Hematopoietic multipotent progenitor cell treated with erythropoietin and hydrocortisone succinate and interleukin-3 and kit ligand, for 15 days (in vitro differentiated cells): ENCODE measurements at regions not wholly inside any gene's neighbourhood (a gene's known extent, or its start where the extent isn't known, plus 50 kb on each side); places are given as distances from the start of the nearest gene placed in this dataset.
"Not testable (repeated sequence)": the region's sequence is repeated elsewhere in the genome, so short reads cannot be mapped to it uniquely, and the experiment has no call there.

Experiments used
- DNase-seq: peaks from one replicate; pipeline ENCODE4 v3.0.0-alpha.2; 2015; ENCODE audit warnings: low spot score

GRCh38 chr2:18986046-18986445 lies 372.4 kb downstream of the OSR1 start:
- DNase-seq: no peak

DNA sequence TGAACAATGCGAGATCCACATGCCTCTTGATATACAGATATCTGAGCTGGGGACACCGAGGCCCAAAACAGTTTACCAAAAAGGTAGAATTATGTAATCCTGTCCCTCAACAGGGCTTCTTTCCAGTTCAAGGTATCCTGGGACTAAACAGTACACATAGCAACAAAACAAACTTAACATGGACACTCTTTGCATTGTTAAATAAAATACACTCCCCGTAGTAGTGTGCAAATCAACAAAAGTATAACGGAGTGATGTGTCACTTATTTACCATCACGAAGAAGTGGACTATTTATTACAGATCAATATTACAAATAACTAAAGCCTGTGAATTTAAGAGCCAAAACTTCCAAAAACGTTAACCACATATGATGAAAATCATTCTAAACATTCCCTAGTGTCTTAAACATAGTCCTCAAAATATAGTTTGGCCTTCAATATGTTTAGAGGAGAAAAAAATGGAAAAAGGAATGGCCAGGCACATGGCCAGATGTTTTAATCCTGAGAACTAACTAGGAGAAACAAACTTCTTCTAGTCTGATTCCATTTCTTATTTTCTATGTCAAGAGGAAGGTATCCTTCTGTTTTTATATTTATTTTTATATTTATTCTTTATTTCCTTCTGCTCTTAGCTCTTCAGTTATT lies 377.5 kb downstream of the OSR1 start:
- no peak for DNase-seq

DNA sequence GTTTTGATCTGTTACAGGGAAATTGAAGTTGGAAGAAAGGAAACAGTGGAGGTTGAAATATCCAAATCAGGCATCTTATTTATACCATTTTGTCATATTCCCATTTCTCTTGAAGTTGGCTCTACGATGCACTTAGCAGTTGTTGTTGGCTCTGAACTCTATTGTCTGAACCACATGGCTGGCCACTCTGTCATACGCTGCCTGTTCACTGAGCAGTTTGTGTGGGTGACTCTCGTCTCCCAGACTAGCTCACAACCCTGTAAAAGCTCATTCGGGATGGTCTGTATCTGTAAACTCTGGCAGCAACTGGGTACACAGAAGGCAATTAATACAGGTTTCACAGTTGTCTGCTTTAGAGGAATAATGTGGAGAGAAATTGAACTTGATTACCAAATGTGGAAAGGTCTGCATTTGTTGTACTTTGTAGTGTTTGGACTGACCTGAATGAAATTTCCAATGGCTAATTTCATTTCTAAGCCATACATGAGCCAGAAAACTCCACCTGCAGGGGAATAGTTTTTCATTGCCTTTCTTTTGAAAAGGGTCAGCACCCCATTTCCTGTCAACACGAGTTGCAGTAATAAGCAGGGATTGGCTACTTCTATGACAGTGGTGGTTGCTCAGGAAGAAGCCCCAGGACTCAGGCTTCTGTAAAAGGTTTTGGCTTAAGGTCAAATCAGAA lies 378.2 kb downstream of the OSR1 start:
- no peak for DNase-seq

DNA sequence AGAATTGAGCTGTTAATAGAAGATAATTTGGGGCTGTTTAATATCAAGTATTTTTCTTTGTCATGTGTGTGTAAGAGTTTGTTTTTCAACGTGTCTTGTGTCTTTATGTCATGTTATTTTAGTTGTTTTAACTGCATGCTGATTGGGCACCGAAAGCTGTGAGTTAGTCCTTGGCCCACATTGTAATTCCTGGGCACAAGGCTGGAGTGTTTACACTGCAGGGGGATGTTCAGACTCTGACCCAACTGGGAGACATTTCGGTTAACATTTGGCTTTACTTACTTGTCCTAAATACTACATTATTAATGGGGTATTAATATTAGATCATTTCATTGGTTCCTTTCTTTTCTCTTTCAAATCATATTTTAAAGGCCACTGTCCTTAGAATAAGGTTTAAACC lies 381.0 kb downstream of the OSR1 start:
- DNase-seq: no peak

DNA sequence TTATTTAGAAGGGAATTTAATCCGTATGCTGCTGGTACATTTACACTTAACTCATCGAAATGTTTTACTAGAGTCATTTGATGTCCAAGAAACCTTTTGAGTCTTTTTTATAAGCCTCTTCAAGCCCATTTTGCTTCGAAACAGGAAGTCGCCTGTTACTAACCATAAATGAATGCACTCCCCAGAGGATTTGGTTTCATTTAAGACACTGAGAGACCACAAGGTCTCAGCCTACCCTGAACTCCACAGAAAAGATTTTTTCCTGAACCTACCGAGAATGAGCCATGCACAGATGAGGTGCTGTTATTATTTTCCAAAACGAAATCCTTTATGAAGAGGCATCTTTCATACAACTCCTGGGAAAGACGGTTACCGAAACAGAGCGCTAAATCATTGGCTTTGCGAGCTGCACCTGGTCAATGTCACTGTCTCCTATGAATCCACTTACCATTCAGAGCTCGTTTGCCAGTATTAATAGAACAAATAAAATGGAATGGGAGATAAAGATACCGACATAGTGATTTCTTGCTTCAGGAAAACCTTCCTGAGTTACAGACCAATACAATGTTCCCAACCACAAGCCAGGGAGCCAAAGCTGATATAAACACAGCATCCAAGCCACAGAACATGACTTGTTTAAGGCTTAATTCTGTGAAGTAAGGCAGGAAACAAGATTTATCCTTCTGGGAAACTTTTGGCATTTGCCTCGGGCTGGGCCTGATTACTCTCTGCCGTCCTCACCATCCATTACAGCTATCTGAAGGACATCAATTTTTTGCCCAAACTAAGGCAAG lies 382.1 kb downstream of the OSR1 start:
- no peak for DNase-seq

- no peak for DNase-seq
Measured at GRCh38 chr2:18975506-18976167, 382.8 kb downstream of the OSR1 start.

GRCh38 chr2:18971628-18972027 lies 382.3 kb upstream of the NT5C1B start:
- no peak for DNase-seq

GRCh38 chr2:18971069-18971378 lies 381.7 kb upstream of the NT5C1B start:
- DNase-seq: no peak

- no peak for DNase-seq
Measured at GRCh38 chr2:18966131-18966530, 376.8 kb upstream of the NT5C1B start.

DNA sequence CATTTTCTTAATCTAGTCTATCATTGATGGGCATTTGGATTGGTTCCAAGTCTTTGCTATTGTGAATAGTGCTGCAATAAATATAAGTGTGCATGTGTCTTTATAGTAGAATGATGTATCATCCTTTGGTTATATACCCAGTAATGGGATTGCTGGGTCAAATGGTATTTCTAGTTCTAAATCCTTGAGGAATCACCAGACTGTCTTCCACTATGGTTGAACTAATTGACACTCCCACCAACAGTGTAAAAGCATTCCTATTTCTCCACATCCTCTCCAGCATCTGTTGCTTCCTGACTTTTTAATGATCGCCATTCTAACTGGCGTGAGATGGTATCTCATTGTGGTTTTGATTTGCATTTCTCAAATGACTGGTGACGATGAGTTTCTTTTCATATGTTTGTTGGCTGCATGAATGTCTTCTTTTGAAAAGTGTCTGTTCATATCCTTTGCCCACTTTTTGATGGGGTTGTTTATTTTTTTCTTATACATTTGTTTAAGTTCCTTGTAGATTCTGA lies 374.4 kb upstream of the NT5C1B start:
- not testable (repeated sequence) for DNase-seq

DNA sequence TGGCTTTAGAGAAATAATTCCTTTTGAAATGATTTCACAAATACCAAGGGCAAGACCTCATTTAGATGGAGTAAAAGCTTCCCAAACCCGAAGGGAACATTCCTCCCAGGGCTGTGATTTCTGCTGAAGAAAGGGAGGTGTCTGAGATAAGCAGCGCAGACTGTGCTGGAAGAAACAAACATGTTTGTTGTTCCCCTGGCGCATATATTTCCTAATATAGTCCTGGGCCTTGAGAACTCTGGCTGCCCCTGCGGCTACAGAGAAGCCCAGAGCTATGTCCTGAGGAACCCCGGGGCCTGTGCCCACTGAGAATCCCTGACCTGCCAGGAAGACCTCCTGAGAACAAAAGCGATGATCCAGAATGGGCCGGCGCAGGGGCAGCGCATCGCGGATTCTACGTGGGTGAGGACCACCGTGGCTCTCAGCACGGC lies 372.6 kb upstream of the NT5C1B start:
- no peak for DNase-seq

- DNase-seq: no peak
Measured at GRCh38 chr2:18959952-18960717, 370.8 kb upstream of the NT5C1B start.

DNA sequence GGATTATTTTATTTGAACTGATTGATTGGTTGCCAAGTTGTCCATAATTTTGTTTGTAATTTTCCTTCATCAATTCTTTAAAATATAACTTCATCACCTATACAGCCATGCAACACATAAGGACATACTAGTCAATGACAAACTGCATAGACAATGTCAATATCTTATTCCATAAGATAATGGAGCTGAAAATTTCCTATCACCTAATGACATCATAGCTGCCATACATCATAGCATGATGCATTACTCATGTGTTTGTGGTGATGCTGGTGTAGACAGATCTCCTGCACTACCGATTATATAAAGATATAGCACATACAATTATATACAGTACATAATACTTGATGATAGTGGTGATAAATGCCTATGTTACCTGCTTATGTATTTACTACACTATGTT lies 369.8 kb upstream of the NT5C1B start:
- no peak for DNase-seq

DNA sequence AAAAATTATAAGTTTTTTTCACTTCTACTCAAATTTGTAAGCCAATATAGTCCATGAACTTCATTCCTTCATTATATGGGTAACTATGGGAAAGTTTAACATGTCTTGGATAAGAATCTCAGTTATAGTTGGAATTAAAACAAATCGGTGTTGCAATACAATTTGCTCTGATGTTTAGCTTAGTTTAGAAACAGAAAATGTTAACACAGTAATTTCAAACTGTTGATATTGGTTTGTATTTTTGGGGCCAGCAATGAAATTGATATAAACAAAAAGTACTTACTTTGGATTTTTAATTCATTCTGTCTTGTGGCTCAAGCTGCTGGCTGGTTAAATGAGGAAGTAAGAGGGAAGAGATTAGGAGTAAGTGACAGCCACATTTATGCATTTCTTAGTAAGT lies 368.5 kb upstream of the NT5C1B start:
- DNase-seq: no peak

- no peak for DNase-seq
Measured at GRCh38 chr2:18950361-18950851, 361.0 kb upstream of the NT5C1B start.

- DNase-seq: no peak
Measured at GRCh38 chr2:18949871-18950270, 360.5 kb upstream of the NT5C1B start.

DNA sequence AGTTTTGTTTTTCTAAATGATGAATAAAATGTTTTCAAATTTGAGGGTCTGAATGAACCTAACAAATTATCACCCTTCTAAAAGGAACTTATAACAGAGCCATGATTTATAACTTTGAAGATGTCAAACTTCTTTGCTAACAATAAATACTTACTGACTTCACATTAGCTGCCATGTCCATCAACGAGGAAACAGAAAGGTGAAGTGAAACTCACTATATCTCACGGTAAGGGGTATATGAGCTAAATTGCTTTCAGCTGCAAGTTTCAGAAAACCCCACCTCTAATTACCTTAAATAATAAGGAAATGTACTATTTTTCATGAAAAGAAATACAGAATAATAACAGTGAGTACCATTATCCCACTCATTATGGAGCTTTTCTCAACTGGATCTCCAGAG lies 350.8 kb upstream of the NT5C1B start:
- DNase-seq: no peak

GRCh38 chr2:18939740-18940139 lies 350.4 kb upstream of the NT5C1B start:
- not testable (repeated sequence) for DNase-seq

DNA sequence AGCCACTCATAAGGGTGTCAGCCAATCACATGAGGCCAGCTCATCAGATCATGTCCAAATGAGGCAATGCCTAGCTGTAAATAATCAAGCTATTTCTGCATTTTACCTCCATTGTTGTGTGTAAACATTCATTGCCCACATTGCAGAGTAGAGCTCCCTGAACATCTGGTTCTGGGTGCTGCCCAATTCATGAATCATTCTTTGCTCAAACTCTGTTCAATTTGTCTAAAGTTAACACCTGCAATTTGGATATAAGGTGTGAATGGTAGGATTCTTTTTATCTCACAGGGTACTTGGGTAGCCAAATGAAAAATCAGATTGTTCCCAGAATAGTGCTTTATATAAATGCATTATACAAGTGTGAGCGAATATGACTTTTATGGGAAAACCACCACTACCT lies 345.5 kb upstream of the NT5C1B start:
- DNase-seq: no peak

- DNase-seq: no peak
Measured at GRCh38 chr2:18932853-18933252, 343.5 kb upstream of the NT5C1B start.

DNA sequence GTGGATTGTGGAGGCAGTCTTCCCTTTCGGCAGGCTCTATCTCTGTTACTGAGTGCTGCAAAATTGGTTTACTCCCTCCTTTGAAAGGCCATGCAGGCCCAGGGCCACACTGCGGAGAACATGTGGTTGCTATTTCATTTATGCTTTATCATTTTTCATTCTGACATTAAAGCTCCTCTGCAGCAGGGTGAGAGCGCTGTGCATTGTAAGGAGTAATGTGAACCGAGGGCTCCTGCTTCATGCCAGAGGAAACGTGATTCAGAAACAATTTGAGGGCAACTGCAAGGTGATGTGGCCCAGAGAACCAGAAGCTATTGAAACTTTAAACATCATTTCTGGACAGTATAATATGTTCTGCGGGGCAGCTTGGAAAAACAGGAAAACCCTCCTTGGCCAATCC lies 341.6 kb upstream of the NT5C1B start:
- no peak for DNase-seq
